Neural cell (in vitro differentiated cells): ENCODE measurements at regions not wholly inside any gene's neighbourhood (a gene's known extent, or its start where the extent isn't known, plus 50 kb on each side); places are given as distances from the start of the nearest gene placed in this dataset.

ENCODE experiments used
- H2AFZ ChIP-seq: fragments of 200-600, 300-800 bp; sonication (generic), shearing (Covaris generic); 2 replicates; pipeline ENCODE4 v1.6.0; 2014; ENCODE audit warnings: low read depth, mild to moderate bottlenecking, antibody characterized with exemption, low read length, moderate library complexity
- H3F3A ChIP-seq: fragments of 200-600 bp; shearing (Covaris generic); 2 replicates; pipeline ENCODE4 v1.6.1; 2016; ENCODE audit warnings: mild to moderate bottlenecking, moderate library complexity, mixed read lengths, antibody characterized with exemption, low read length; ENCODE audit not compliant: insufficient read depth, poor library complexity, severe bottlenecking
- H3K27ac ChIP-seq: fragments of 200-600, 300-800 bp; sonication (generic), shearing (Covaris generic); 2 replicates; pipeline ENCODE4 v1.5.1; 2014; ENCODE audit warnings: mild to moderate bottlenecking, low read length, moderate library complexity
- H3K27me3 ChIP-seq: fragments of 300-800, 200-600 bp; sonication (generic), shearing (Covaris generic); 2 replicates; pipeline ENCODE4 v1.6.0; 2014; ENCODE audit warnings: mild to moderate bottlenecking, low read depth, low read length, moderate library complexity; ENCODE audit not compliant: insufficient read depth
- H3K36me3 ChIP-seq: fragments of 300-800, 200-600 bp; sonication (generic), shearing (Covaris generic); 2 replicates; pipeline ENCODE4 v1.5.1; 2014; ENCODE audit warnings: mild to moderate bottlenecking, antibody characterized with exemption, low read length, moderate library complexity; ENCODE audit not compliant: insufficient read depth
- H3K4me2 ChIP-seq: fragments of 300-800, 200-600 bp; sonication (generic), shearing (Covaris generic); 2 replicates; pipeline ENCODE4 v1.6.0; 2014; ENCODE audit warnings: mild to moderate bottlenecking, low read length
- H3K4me3 ChIP-seq: fragments of 300-800, 200-600 bp; sonication (generic), shearing (Covaris generic); 2 replicates; pipeline ENCODE4 v1.5.1; 2014; ENCODE audit warnings: mild to moderate bottlenecking, low read length, moderate library complexity
- H3K79me2 ChIP-seq: fragments of 200-600 bp; shearing (Covaris generic); replicated peaks from 2 replicates; pipeline ENCODE4 v1.6.0; 2014; ENCODE audit warnings: mild to moderate bottlenecking, low read length, moderate library complexity; ENCODE audit not compliant: insufficient read depth
- H3K9ac ChIP-seq: fragments of 300-800, 200-600 bp; sonication (generic), shearing (Covaris generic); 2 replicates; pipeline ENCODE4 v1.6.1; 2016; ENCODE audit warnings: mild to moderate bottlenecking, low read length, mixed read lengths
- H3K9me2 ChIP-seq: fragments of 200-600 bp; shearing (Covaris generic); 2 replicates; pipeline ENCODE4 v1.6.1; 2016; ENCODE audit warnings: mild to moderate bottlenecking, low read length, mixed read lengths; ENCODE audit not compliant: insufficient read depth
- H3K9me3 ChIP-seq: fragments of 200-600, 300-800 bp; sonication (generic), shearing (Covaris generic); 2 replicates; pipeline ENCODE4 v1.6.1; 2016; ENCODE audit warnings: mild to moderate bottlenecking, mixed run types, low read length, moderate library complexity, mixed read lengths
- H4K20me1 ChIP-seq: fragments of 200-600 bp; shearing (Covaris generic); 2 replicates; pipeline ENCODE4 v1.6.1; 2016; ENCODE audit warnings: mild to moderate bottlenecking, mixed run types; ENCODE audit not compliant: insufficient read depth
- EP300 ChIP-seq: fragments of 450-650 bp; conservative IDR thresholded peaks from 2 replicates; pipeline ENCODE4 v1.6.1; 2014; ENCODE audit warnings: antibody characterized with exemption, mild to moderate bottlenecking, moderate library complexity; ENCODE audit not compliant: poor library complexity, severe bottlenecking
- EZH2 ChIP-seq: fragments of 200-600, 300-800 bp; shearing (Covaris generic), sonication (generic); IDR thresholded peaks from 2 replicates; pipeline ENCODE4 v1.6.1; 2014; ENCODE audit warnings: antibody characterized with exemption, low read length, borderline replicate concordance, mild to moderate bottlenecking; ENCODE audit not compliant: insufficient read depth, poor library complexity, severe bottlenecking
- MXI1 ChIP-seq: fragments of 450-650 bp; conservative IDR thresholded peaks from 2 replicates; pipeline ENCODE4 v1.6.1; 2014; ENCODE audit warnings: antibody characterized with exemption, mild to moderate bottlenecking; ENCODE audit not compliant: poor library complexity, severe bottlenecking
- POLR2AphosphoS5 ChIP-seq: IDR thresholded peaks from 2 replicates; pipeline ENCODE4 v1.6.1; 2012
- RAD21 ChIP-seq: fragments of 450-650 bp; conservative IDR thresholded peaks from 2 replicates; pipeline ENCODE4 v1.6.1; 2014; ENCODE audit warnings: antibody characterized with exemption, mild to moderate bottlenecking, moderate library complexity
- SMC3 ChIP-seq: fragments of 450-650 bp; conservative IDR thresholded peaks from 2 replicates; pipeline ENCODE4 v1.6.1; 2014; ENCODE audit warnings: antibody characterized with exemption, mild to moderate bottlenecking, moderate library complexity; ENCODE audit not compliant: poor library complexity
- TAF1 ChIP-seq: IDR thresholded peaks from 2 replicates; pipeline ENCODE4 v1.6.1; 2012; ENCODE audit warnings: low read depth
- TF ChIP-seq, protein P1 (sequence below): IDR thresholded peaks from 2 replicates; pipeline ENCODE4 v1.6.1; 2012; ENCODE audit warnings: borderline replicate concordance
- TF ChIP-seq, protein P2 (sequence below): fragments of 450-650 bp; IDR thresholded peaks from 2 replicates; pipeline ENCODE4 v1.5.1; 2014; ENCODE audit warnings: antibody characterized with exemption, mild to moderate bottlenecking, moderate library complexity; ENCODE audit not compliant: poor library complexity, severe bottlenecking

DNA sequence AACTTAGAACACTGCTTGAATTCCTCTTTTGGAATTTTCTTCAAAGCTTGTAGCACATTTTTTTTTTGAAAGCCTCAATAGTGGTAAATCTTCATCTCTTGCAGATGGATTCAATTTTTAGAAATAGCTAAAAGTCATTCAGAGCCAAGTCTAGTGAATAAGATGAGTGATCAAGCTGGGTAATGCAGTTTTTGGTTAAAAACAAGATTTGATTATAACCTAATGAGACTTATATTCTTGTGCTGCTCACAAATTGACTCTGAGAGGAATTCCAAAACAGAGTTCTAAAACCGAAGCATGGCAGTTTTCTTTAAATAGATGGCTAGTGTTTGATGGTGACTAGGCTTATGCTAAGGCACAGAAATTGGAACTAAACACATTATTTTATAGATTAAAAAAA is 2072.6 kb upstream of the CELF4 start:
- no peaks in the 10 kb centered on the region for H4K20me1 ChIP-seq
- no peaks in the 10 kb centered on the region for H3K79me2 ChIP-seq
- no peaks in the 10 kb centered on the region for H3K27me3 ChIP-seq
- TF ChIP-seq TAF1 (no peak), EZH2 (no peak), SMC3 (no peak), POLR2AphosphoS5 (no peak), RAD21 (no peak), MXI1 (no peak), EP300 (no peak)
- TF ChIP-seq, protein P1, sequence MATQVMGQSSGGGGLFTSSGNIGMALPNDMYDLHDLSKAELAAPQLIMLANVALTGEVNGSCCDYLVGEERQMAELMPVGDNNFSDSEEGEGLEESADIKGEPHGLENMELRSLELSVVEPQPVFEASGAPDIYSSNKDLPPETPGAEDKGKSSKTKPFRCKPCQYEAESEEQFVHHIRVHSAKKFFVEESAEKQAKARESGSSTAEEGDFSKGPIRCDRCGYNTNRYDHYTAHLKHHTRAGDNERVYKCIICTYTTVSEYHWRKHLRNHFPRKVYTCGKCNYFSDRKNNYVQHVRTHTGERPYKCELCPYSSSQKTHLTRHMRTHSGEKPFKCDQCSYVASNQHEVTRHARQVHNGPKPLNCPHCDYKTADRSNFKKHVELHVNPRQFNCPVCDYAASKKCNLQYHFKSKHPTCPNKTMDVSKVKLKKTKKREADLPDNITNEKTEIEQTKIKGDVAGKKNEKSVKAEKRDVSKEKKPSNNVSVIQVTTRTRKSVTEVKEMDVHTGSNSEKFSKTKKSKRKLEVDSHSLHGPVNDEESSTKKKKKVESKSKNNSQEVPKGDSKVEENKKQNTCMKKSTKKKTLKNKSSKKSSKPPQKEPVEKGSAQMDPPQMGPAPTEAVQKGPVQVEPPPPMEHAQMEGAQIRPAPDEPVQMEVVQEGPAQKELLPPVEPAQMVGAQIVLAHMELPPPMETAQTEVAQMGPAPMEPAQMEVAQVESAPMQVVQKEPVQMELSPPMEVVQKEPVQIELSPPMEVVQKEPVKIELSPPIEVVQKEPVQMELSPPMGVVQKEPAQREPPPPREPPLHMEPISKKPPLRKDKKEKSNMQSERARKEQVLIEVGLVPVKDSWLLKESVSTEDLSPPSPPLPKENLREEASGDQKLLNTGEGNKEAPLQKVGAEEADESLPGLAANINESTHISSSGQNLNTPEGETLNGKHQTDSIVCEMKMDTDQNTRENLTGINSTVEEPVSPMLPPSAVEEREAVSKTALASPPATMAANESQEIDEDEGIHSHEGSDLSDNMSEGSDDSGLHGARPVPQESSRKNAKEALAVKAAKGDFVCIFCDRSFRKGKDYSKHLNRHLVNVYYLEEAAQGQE: no peak
- TF ChIP-seq, protein P2, sequence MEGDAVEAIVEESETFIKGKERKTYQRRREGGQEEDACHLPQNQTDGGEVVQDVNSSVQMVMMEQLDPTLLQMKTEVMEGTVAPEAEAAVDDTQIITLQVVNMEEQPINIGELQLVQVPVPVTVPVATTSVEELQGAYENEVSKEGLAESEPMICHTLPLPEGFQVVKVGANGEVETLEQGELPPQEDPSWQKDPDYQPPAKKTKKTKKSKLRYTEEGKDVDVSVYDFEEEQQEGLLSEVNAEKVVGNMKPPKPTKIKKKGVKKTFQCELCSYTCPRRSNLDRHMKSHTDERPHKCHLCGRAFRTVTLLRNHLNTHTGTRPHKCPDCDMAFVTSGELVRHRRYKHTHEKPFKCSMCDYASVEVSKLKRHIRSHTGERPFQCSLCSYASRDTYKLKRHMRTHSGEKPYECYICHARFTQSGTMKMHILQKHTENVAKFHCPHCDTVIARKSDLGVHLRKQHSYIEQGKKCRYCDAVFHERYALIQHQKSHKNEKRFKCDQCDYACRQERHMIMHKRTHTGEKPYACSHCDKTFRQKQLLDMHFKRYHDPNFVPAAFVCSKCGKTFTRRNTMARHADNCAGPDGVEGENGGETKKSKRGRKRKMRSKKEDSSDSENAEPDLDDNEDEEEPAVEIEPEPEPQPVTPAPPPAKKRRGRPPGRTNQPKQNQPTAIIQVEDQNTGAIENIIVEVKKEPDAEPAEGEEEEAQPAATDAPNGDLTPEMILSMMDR: no peak
- no peak overlapping the region for H3K4me3 ChIP-seq
- no peak overlapping the region for H3K4me2 ChIP-seq
- H3K9me2 ChIP-seq: no peaks in the 10 kb centered on the region
- H3K27ac ChIP-seq: no peak overlapping the region
- no peak overlapping the region for H3K9ac ChIP-seq
- no peaks in the 10 kb centered on the region for H3K36me3 ChIP-seq
- no peaks in the 10 kb centered on the region for H3F3A ChIP-seq
- no peaks in the 10 kb centered on the region for H3K9me3 ChIP-seq
- H2AFZ ChIP-seq: no peak overlapping the region

DNA sequence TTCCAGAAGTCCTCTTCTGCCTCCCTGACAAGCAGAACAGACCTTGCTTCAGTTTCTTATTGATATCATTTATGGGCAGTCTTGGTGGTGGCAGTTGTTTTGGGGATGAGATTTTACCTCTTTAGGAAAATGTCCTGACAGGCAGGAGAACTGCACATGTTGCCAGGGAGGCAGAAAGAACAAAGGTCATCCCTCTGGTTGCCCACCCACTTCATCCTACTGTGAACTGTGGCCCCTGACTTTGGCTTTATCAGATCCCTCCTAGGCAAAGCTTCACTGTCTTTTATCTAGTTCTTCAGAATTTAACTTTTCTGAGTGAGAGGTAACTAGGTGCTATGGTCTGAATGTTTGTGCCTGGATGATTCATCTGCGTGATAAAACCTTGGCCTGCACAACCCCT is 2071.3 kb upstream of the CELF4 start:
- TF ChIP-seq EZH2: no peak
- TF ChIP-seq POLR2AphosphoS5: no peak
- TF ChIP-seq, protein P2: no peak
- TF ChIP-seq, protein P1: no peak
- TF ChIP-seq MXI1: no peak
- no peak for TF ChIP-seq TAF1
- no peak for TF ChIP-seq RAD21
- TF ChIP-seq SMC3: no peak
- Histone ChIP-seq H3K9me2 (no peaks in the 10 kb centered on the region), H3K9ac (no peak overlapping the region), H3K9me3 (no peaks in the 10 kb centered on the region), H3K4me2 (no peak overlapping the region), H3F3A (no peaks in the 10 kb centered on the region), H3K27ac (no peak overlapping the region), H3K27me3 (no peaks in the 10 kb centered on the region), H4K20me1 (no peaks in the 10 kb centered on the region), H3K4me3 (no peak overlapping the region), H2AFZ (no peak overlapping the region), H3K36me3 (no peaks in the 10 kb centered on the region), H3K79me2 (no peaks in the 10 kb centered on the region)
